GM21576 (cell line): ENCODE measurements at regions not wholly inside any gene's neighbourhood (a gene's known extent, or its start where the extent isn't known, plus 50 kb on each side); places are given as distances from the start of the nearest gene placed in this dataset.

Source experiments
- ATAC-seq: cut with Tn5 transposase; IDR thresholded peaks from one replicate; pipeline ENCODE4 v1.9.1; 2021; ENCODE audit warnings: mild to moderate bottlenecking, moderate library complexity; ENCODE audit not compliant: unreplicated experiment

- ATAC-seq, result no peak
These were observed 159.9 kb downstream of the KLF13 start for GRCh38 chr15:31486506-31486905.

- no peak for ATAC-seq
These were observed 160.5 kb downstream of the KLF13 start for GRCh38 chr15:31486906-31487695.

- ATAC-seq, result no peak
These were observed 161.3 kb downstream of the KLF13 start for GRCh38 chr15:31487811-31488436.

- no peak for ATAC-seq
These were observed 162.0 kb downstream of the KLF13 start for GRCh38 chr15:31488437-31489204.

- no peak for ATAC-seq
These were observed 162.6 kb downstream of the KLF13 start for GRCh38 chr15:31489281-31489680.

- ATAC-seq, result no peak
These were observed 163.4 kb downstream of the KLF13 start for GRCh38 chr15:31489801-31490646.

GRCh38 chr15:31494786-31495185 lies 168.2 kb downstream of the KLF13 start:
- no peak for ATAC-seq

GRCh38 chr15:31495281-31495680 lies 168.6 kb downstream of the KLF13 start:
- ATAC-seq, result no peak

- no peak for ATAC-seq
These were observed 171.2 kb downstream of the KLF13 start for GRCh38 chr15:31497838-31498237.

GRCh38 chr15:31498329-31498728 lies 171.7 kb downstream of the KLF13 start:
- ATAC-seq, result no peak

- no peak for ATAC-seq
These were observed 172.1 kb downstream of the KLF13 start for GRCh38 chr15:31498756-31499155.

- no peak for ATAC-seq
These were observed 172.8 kb downstream of the KLF13 start for GRCh38 chr15:31499236-31499952.

- no peak for ATAC-seq
These were observed 173.5 kb downstream of the KLF13 start for GRCh38 chr15:31499953-31500765.

GRCh38 chr15:31500766-31501449 lies 174.3 kb downstream of the KLF13 start:
- no peak for ATAC-seq

GRCh38 chr15:31501536-31502157 lies 175.0 kb downstream of the KLF13 start:
- ATAC-seq, result no peak

- ATAC-seq, result no peak
These were observed 176.1 kb downstream of the KLF13 start for GRCh38 chr15:31502541-31503229.

- no peak for ATAC-seq
These were observed 176.6 kb downstream of the KLF13 start for GRCh38 chr15:31503256-31503655.
